CD14-positive monocyte (primary cell): ENCODE measurements at regions not wholly inside any gene's neighbourhood (a gene's known extent, or its start where the extent isn't known, plus 50 kb on each side); places are given as distances from the start of the nearest gene placed in this dataset.

Experiments used
- DNase-seq, 3 donors: peaks; one replicate each; pipeline ENCODE4 v3.0.0-alpha.2; 2011 to 2022
- H2AFZ ChIP-seq: 2 replicates; pipeline ENCODE4 v1.6.0; 2012; ENCODE audit warnings: mild to moderate bottlenecking, low read depth, low read length, inconsistent platforms; ENCODE audit not compliant: insufficient read depth, poor library complexity, severe bottlenecking
- H3K27ac ChIP-seq, 2 donors: 1 replicate in 1 of 2; 2 replicates in 1 of 2; pipeline ENCODE4 v1.5.1; 2012 to 2013; ENCODE audit warnings: low read length in 2 of 2, control low read depth in 1 of 2, inconsistent platforms in 1 of 2, low read depth in 1 of 2, mild to moderate bottlenecking in 1 of 2
- H3K27me3 ChIP-seq, 2 donors: one replicate each; pipeline versions ENCODE4 v1.6.0 to v1.6.1; 2011 to 2013; ENCODE audit warnings: low read length in 2 of 2; ENCODE audit not compliant: control insufficient read depth in 2 of 2, insufficient read depth in 2 of 2
- H3K36me3 ChIP-seq, 2 donors: replicated peaks in 1 of 2; 1 replicate in 1 of 2; 2 replicates in 1 of 2; pipeline versions ENCODE4 v1.5.1 to v1.6.1; 2012 to 2013; ENCODE audit warnings: low read length in 2 of 2, control low read depth in 1 of 2, inconsistent platforms in 1 of 2, mild to moderate bottlenecking in 1 of 2; ENCODE audit not compliant: insufficient read depth in 2 of 2, control insufficient read depth in 1 of 2
- H3K4me1 ChIP-seq, 2 donors: 1 replicate in 1 of 2; 2 replicates in 1 of 2; pipeline versions ENCODE4 v1.5.1 to v1.6.1; 2012 to 2013; ENCODE audit warnings: low read length in 2 of 2, control low read depth in 1 of 2, inconsistent platforms in 1 of 2, mild to moderate bottlenecking in 1 of 2, moderate library complexity in 1 of 2; ENCODE audit not compliant: insufficient read depth in 2 of 2, control insufficient read depth in 1 of 2
- H3K4me2 ChIP-seq: replicated peaks from 2 replicates; pipeline ENCODE3; 2012; ENCODE audit warnings: low read length, moderate library complexity, mild to moderate bottlenecking; ENCODE audit not compliant: poor library complexity, severe bottlenecking; ENCODE audit errors: extremely low read depth
- H3K4me3 ChIP-seq, 3 experiments: fragments of 200-600 bp in 1 of 3; sonication (generic) in 1 of 3; replicated peaks in 1 of 3; 1 replicate in 2 of 3; 2 replicates in 1 of 3; pipeline ENCODE4 v1.5.1; 2011 to 2013; ENCODE audit warnings: low read length in 3 of 3, mild to moderate bottlenecking in 3 of 3, control low read depth in 2 of 3, low read depth in 2 of 3, inconsistent platforms in 1 of 3, moderate library complexity in 1 of 3
- H3K79me2 ChIP-seq: 2 replicates; pipeline ENCODE4 v1.6.0; 2012; ENCODE audit warnings: mild to moderate bottlenecking, control low read depth, inconsistent platforms, low read length, moderate library complexity; ENCODE audit not compliant: insufficient read depth
- H3K9ac ChIP-seq: 2 replicates; pipeline ENCODE4 v1.6.0; 2017; ENCODE audit warnings: low read length, mild to moderate bottlenecking; ENCODE audit not compliant: insufficient read depth, poor library complexity, severe bottlenecking
- H3K9me3 ChIP-seq, 2 donors: replicated peaks in 1 of 2; 1 replicate in 1 of 2; 2 replicates in 1 of 2; pipeline versions ENCODE4 v1.5.1 to v1.6.1; 2012 to 2013; ENCODE audit warnings: low read length in 2 of 2, control low read depth in 1 of 2; ENCODE audit not compliant: control insufficient read depth in 1 of 2, insufficient read depth in 1 of 2
- H4K20me1 ChIP-seq: 2 replicates; pipeline ENCODE4 v1.6.0; 2012; ENCODE audit warnings: mild to moderate bottlenecking, low read length, control low read depth, moderate library complexity; ENCODE audit not compliant: insufficient read depth
- H3K27ac Mint-ChIP-seq, 7 donors: one replicate each; pipeline ENCODE4 v1.8.0; 2020; ENCODE audit warnings: mild to moderate bottlenecking in 7 of 7, mixed read lengths in 7 of 7, moderate library complexity in 6 of 7, inconsistent platforms in 2 of 7
- H3K27me3 Mint-ChIP-seq, 3 donors: one replicate each; pipeline ENCODE4 v1.8.0; 2021 to 2022; ENCODE audit warnings: low read depth in 3 of 3, mild to moderate bottlenecking in 3 of 3, mixed read lengths in 3 of 3, moderate library complexity in 3 of 3, inconsistent platforms in 1 of 3
- H3K36me3 Mint-ChIP-seq, 2 donors: one replicate each; pipeline ENCODE4 v1.8.0; 2020; ENCODE audit warnings: mixed read lengths in 2 of 2, inconsistent platforms in 1 of 2, mild to moderate bottlenecking in 1 of 2
- H3K4me1 Mint-ChIP-seq: one replicate; pipeline ENCODE4 v1.8.0; 2020; ENCODE audit warnings: mild to moderate bottlenecking, mixed read lengths
- H3K4me3 Mint-ChIP-seq, 2 donors: one replicate each; pipeline ENCODE4 v1.8.0; 2020; ENCODE audit warnings: mild to moderate bottlenecking in 2 of 2, mixed read lengths in 2 of 2, moderate library complexity in 1 of 2
- H3K9me3 Mint-ChIP-seq, 7 donors: one replicate each; pipeline ENCODE4 v1.8.0; 2020 to 2022; ENCODE audit warnings: mixed read lengths in 7 of 7, mild to moderate bottlenecking in 6 of 7, moderate library complexity in 6 of 7, inconsistent platforms in 2 of 7
- WGBS: methylation state at CpG from one replicate; pipeline ENCODE4 v1.1.5; 2013; ENCODE audit warnings: missing lambda C conversion rate; ENCODE audit not compliant: insufficient coverage; 5-methylcytosine and 5-hydroxymethylcytosine counted together
- intact Hi-C, 2 donors: fragments of 100-400 bp; cut with micrococcal nuclease; formaldehyde crosslinking; loops; one replicate each; pipeline versions ENCODE4 v1.15.0 to v1.15.1; 2023
- TF ChIP-seq, protein P1 (sequence below): fragments of 200-600 bp; IDR thresholded peaks from one replicate; pipeline ENCODE4 v1.8.0; 2022; ENCODE audit warnings: antibody characterized with exemption, mild to moderate bottlenecking

DNA sequence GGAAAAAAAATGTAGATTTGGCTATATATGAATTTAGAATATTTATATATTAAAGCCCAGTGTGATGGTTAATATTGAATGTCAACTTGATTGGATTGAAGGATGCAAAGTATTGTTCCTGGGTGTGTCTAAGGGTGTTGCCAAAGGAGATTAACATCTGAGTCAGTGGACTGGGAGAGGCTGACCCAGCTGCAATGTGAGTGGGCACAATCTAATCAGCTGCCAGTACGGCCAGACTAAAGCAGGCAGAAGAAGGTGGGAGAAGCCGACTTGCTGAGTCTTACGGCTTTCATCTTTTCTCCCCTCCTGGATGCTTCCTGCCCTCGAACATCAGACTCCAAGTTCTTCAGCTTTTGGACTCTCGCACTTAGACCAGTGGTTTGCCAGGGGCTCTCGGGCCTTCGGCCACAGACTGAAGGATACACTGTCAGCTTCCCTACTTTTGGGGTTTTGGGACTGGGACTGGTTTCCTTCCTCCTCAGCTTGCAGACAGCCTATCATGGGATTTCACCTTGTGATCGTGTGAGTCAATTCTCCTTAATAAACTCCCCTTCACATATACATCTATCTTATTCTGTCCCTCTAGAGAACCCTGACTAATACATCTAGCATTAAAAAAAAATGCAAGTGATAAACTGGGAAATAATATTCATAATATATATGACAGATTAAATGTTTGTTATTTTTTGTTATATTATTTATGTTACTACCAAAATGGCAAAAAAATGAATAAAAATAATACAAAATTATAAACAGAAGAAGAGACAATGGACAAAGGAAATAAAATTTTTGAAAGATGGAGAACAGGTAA is 122.4 kb downstream of the DLEU7 start:
- H3K36me3 Mint-ChIP-seq: peaks cover 29 to 44% of the 10 kb centered on the region in 2 donors
- Histone ChIP-seq H3K4me2 (peak overlapping the region; percentile 26), H3K4me3 (no peak overlapping the region), H3K9me3 (no peaks in the 10 kb centered on the region), H3K4me1 (peaks cover 22 to 30% of the 10 kb centered on the region in 2 donors), H3K27me3 (no peaks in the 10 kb centered on the region), H3K9ac (no peak overlapping the region), H4K20me1 (no peaks in the 10 kb centered on the region), H3K27ac (peak overlapping the region; percentile 14 to 34), H3K79me2 (no peaks in the 10 kb centered on the region), H2AFZ (no peak overlapping the region), H3K36me3 (no peaks in the 10 kb centered on the region)
- H3K4me1 Mint-ChIP-seq: peaks cover 44% of the 10 kb centered on the region
- peaks cover 0 to 4% (median 0%) of the 10 kb centered on the region in 7 donors for H3K9me3 Mint-ChIP-seq
- DNase-seq: peak in 2 of 3 donors; percentile 14 to 79
- no peaks in the 10 kb centered on the region for H3K27me3 Mint-ChIP-seq
- 87% methylated on average over 5 of the region's 8 CpGs for WGBS
- peak overlapping the region; percentile 45 to 87 (median 77) for H3K27ac Mint-ChIP-seq
- TF ChIP-seq, protein P1, sequence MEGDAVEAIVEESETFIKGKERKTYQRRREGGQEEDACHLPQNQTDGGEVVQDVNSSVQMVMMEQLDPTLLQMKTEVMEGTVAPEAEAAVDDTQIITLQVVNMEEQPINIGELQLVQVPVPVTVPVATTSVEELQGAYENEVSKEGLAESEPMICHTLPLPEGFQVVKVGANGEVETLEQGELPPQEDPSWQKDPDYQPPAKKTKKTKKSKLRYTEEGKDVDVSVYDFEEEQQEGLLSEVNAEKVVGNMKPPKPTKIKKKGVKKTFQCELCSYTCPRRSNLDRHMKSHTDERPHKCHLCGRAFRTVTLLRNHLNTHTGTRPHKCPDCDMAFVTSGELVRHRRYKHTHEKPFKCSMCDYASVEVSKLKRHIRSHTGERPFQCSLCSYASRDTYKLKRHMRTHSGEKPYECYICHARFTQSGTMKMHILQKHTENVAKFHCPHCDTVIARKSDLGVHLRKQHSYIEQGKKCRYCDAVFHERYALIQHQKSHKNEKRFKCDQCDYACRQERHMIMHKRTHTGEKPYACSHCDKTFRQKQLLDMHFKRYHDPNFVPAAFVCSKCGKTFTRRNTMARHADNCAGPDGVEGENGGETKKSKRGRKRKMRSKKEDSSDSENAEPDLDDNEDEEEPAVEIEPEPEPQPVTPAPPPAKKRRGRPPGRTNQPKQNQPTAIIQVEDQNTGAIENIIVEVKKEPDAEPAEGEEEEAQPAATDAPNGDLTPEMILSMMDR: no peak
- intact Hi-C loops: no loop called here
- no peak overlapping the region for H3K4me3 Mint-ChIP-seq

DNA sequence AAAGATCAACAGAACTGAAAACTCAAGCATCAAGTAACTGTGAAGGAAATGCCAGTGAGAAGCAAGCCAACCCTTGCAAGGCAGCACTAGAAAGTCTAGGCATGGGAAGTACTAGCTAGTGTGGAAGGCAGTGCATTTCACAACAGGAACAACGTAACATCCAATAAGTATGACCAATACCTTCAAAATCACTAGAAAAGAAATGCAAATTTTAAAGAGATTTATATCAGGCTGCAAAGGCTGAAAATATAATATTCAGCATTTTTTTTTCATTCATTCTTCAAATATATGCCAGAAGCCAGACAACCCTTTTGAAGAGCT is 121.9 kb downstream of the DLEU7 start:
- H3K4me3 ChIP-seq: peak overlapping the region in 1 of 3 experiments; percentile 4
- no peaks in the 10 kb centered on the region for H3K9me3 ChIP-seq
- Mint-ChIP-seq H3K27me3 (no peaks in the 10 kb centered on the region), H3K4me1 (peaks cover 39% of the 10 kb centered on the region), H3K27ac (peak overlapping the region; percentile 37 to 88 (median 71)), H3K4me3 (no peak overlapping the region), H3K9me3 (peaks cover 0 to 4% (median 0%) of the 10 kb centered on the region in 7 donors), H3K36me3 (peaks cover 33 to 49% of the 10 kb centered on the region in 2 donors)
- no peaks in the 10 kb centered on the region for H4K20me1 ChIP-seq
- no CpG with 5 or more reads among the region's 1 CpG for WGBS
- H3K36me3 ChIP-seq: no peaks in the 10 kb centered on the region
- no peaks in the 10 kb centered on the region for H3K27me3 ChIP-seq
- peak overlapping the region; percentile 26 for H3K4me2 ChIP-seq
- H2AFZ ChIP-seq: no peak overlapping the region
- H3K27ac ChIP-seq: peak overlapping the region in 1 of 2 donors; percentile 34
- TF ChIP-seq, protein P1: no peak
- intact Hi-C loops: no loop called here
- DNase-seq: peak; percentile 60 to 85 (median 81)
- no peak overlapping the region for H3K9ac ChIP-seq
- H3K4me1 ChIP-seq: peaks cover 17 to 25% of the 10 kb centered on the region in 2 donors
- H3K79me2 ChIP-seq: no peaks in the 10 kb centered on the region
